HG03159 (cell line): ENCODE measurements at regions not wholly inside any gene's neighbourhood (a gene's known extent, or its start where the extent isn't known, plus 50 kb on each side); places are given as distances from the start of the nearest gene placed in this dataset.

Experiments
- ATAC-seq: cut with Tn5 transposase; IDR thresholded peaks from one replicate; pipeline ENCODE4 v1.9.1; 2021; ENCODE audit warnings: mild to moderate bottlenecking, moderate library complexity; ENCODE audit not compliant: unreplicated experiment

GRCh38 chr2:6679471-6679870 is 186.2 kb downstream of the CMPK2 start:
- no peak for ATAC-seq

GRCh38 chr2:6683516-6683915 is 182.2 kb downstream of the CMPK2 start:
- no peak for ATAC-seq

GRCh38 chr2:6685447-6685846 is 180.3 kb downstream of the CMPK2 start:
- no peak for ATAC-seq

- no peak for ATAC-seq
These were observed 173.7 kb downstream of the CMPK2 start for GRCh38 chr2:6692056-6692455.

GRCh38 chr2:6692819-6693218 is 172.9 kb downstream of the CMPK2 start:
- ATAC-seq = no peak

- ATAC-seq = no peak
These were observed 171.2 kb downstream of the CMPK2 start for GRCh38 chr2:6694555-6694954.

GRCh38 chr2:6700335-6700734 is 165.4 kb downstream of the CMPK2 start:
- no peak for ATAC-seq

- ATAC-seq = no peak
These were observed 161.6 kb downstream of the CMPK2 start for GRCh38 chr2:6704077-6704476.

- ATAC-seq = no peak
These were observed 144.3 kb downstream of the CMPK2 start for GRCh38 chr2:6721395-6721794.

- ATAC-seq = no peak
These were observed 143.1 kb downstream of the CMPK2 start for GRCh38 chr2:6722574-6722973.

- no peak for ATAC-seq
These were observed 141.7 kb downstream of the CMPK2 start for GRCh38 chr2:6723865-6724604.

- ATAC-seq = no peak
These were observed 141.0 kb downstream of the CMPK2 start for GRCh38 chr2:6724605-6725140.

- ATAC-seq = no peak
These were observed 137.6 kb downstream of the CMPK2 start for GRCh38 chr2:6728156-6728555.

GRCh38 chr2:6730003-6730402 is 135.7 kb downstream of the CMPK2 start:
- no peak for ATAC-seq

GRCh38 chr2:6730649-6731532 is 134.8 kb downstream of the CMPK2 start:
- ATAC-seq = no peak

GRCh38 chr2:6739547-6739946 is 126.2 kb downstream of the CMPK2 start:
- ATAC-seq = no peak

GRCh38 chr2:6741229-6741628 is 124.5 kb downstream of the CMPK2 start:
- no peak for ATAC-seq

- ATAC-seq = no peak
These were observed 121.7 kb downstream of the CMPK2 start for GRCh38 chr2:6744038-6744437.

GRCh38 chr2:6747433-6747832 is 118.3 kb downstream of the CMPK2 start:
- no peak for ATAC-seq

GRCh38 chr2:6748406-6749067 is 117.2 kb downstream of the CMPK2 start:
- no peak for ATAC-seq

GRCh38 chr2:6749962-6750361 is 115.7 kb downstream of the CMPK2 start:
- ATAC-seq = no peak
